IMR-90 (cell line): ENCODE measurements at regions not wholly inside any gene's neighbourhood (a gene's known extent, or its start where the extent isn't known, plus 50 kb on each side); places are given as distances from the start of the nearest gene placed in this dataset.

ENCODE experiments used
- ATAC-seq: fragments of 200-7000 bp; cut with Tn5 transposase; 2 replicates; pipeline ENCODE4 v1.9.1; 2020; ENCODE audit warnings: low read depth, mild to moderate bottlenecking, moderate library complexity
- BruUV-seq: library from RNA; stranded (reverse); fragments of 400-500 nt; replicated peaks from 2 replicates; lab custom pipeline; 2021; lab: Mats Ljungman, UMichigan
- CTCF ChIA-PET: fragments of 300-600 bp; formaldehyde crosslinking; extraction: SDS; loops from one replicate; lab custom pipeline; 2021; ENCODE audit warnings: antibody characterized with exemption; lab: Yijun Ruan, JAX
- POLR2A ChIA-PET: fragments of 300-600 bp; sonication (Branson Sonifier 250); formaldehyde crosslinking; loops from one replicate; lab custom pipeline; 2022; ENCODE audit warnings: antibody characterized with exemption; ENCODE audit not compliant: unreplicated experiment; lab: Charles Lee
- DNase-seq: peaks from one replicate; pipeline ENCODE4 v3.0.0; 2013
- H2AFZ ChIP-seq: replicated peaks from 2 replicates; pipeline ENCODE3; 2013; ENCODE audit warnings: low read length, mild to moderate bottlenecking; ENCODE audit not compliant: poor library complexity
- H2AK5ac ChIP-seq: 2 replicates; pipeline ENCODE4 v1.6.1; 2013; ENCODE audit warnings: low read depth, low read length, inconsistent platforms
- H2AK9ac ChIP-seq: replicated peaks from 2 replicates; pipeline ENCODE3; 2013; ENCODE audit warnings: mild to moderate bottlenecking, low read depth, low read length, moderate library complexity; ENCODE audit not compliant: poor library complexity
- H2BK120ac ChIP-seq: 2 replicates; pipeline ENCODE4 v1.6.1; 2013; ENCODE audit warnings: low read depth, low read length, inconsistent platforms
- H2BK15ac ChIP-seq: 3 replicates; pipeline ENCODE4 v1.6.1; 2013; ENCODE audit warnings: low read depth, low read length, inconsistent platforms
- H2BK20ac ChIP-seq: 2 replicates; pipeline ENCODE4 v1.6.1; 2013; ENCODE audit warnings: low read depth, mild to moderate bottlenecking, inconsistent platforms, low read length, moderate library complexity
- H2BK5ac ChIP-seq: 2 replicates; pipeline ENCODE4 v1.6.1; 2013; ENCODE audit warnings: mild to moderate bottlenecking, low read depth, low read length, inconsistent platforms; ENCODE audit not compliant: poor library complexity, severe bottlenecking
- H3K14ac ChIP-seq: replicated peaks from 2 replicates; pipeline ENCODE4 v1.6.1; 2013; ENCODE audit warnings: low read depth, low read length, inconsistent platforms
- H3K18ac ChIP-seq: 2 replicates; pipeline ENCODE4 v1.6.1; 2013; ENCODE audit warnings: low read depth, low read length, control low read depth
- H3K23ac ChIP-seq: 2 replicates; pipeline ENCODE4 v1.6.1; 2013; ENCODE audit warnings: low read depth, low read length, inconsistent platforms
- H3K27ac ChIP-seq: 2 replicates; pipeline ENCODE4 v1.5.1; 2013; ENCODE audit warnings: mild to moderate bottlenecking, control low read depth, low read length; ENCODE audit not compliant: insufficient read depth
- H3K27me3 ChIP-seq: 2 replicates; pipeline ENCODE4 v1.6.1; 2013; ENCODE audit warnings: low read length; ENCODE audit not compliant: control insufficient read depth, insufficient read depth
- H3K36me3 ChIP-seq: 2 replicates; pipeline ENCODE4 v1.6.1; 2013; ENCODE audit warnings: low read length, mixed read lengths; ENCODE audit not compliant: control insufficient read depth, insufficient read depth
- H3K4ac ChIP-seq: 2 replicates; pipeline ENCODE4 v1.6.1; 2013; ENCODE audit warnings: low read depth, low read length, inconsistent platforms
- H3K4me1 ChIP-seq: 2 replicates; pipeline ENCODE4 v1.6.1; 2013; ENCODE audit warnings: low read length, mixed read lengths; ENCODE audit not compliant: control insufficient read depth, insufficient read depth
- H3K4me2 ChIP-seq: 2 replicates; pipeline ENCODE4 v1.6.1; 2013; ENCODE audit warnings: low read depth, mild to moderate bottlenecking, control low read depth, low read length, moderate library complexity
- H3K4me3 ChIP-seq: 2 replicates; pipeline ENCODE4 v1.5.1; 2013; ENCODE audit warnings: low read depth, mild to moderate bottlenecking, control low read depth, low read length, moderate library complexity; ENCODE audit not compliant: insufficient read depth
- H3K56ac ChIP-seq: 2 replicates; pipeline ENCODE4 v1.6.1; 2013; ENCODE audit warnings: low read length, inconsistent platforms; ENCODE audit not compliant: insufficient read depth; ENCODE audit errors: extremely low read depth
- H3K79me1 ChIP-seq, 2 experiments: 2 replicates each; pipeline ENCODE4 v1.6.1; 2013; ENCODE audit warnings: low read length in 2 of 2, inconsistent platforms in 1 of 2, low read depth in 1 of 2
- H3K9ac ChIP-seq: 2 replicates; pipeline ENCODE4 v1.6.1; 2013; ENCODE audit warnings: low read depth, low read length, control low read depth
- H3K9me1 ChIP-seq: 2 replicates; pipeline ENCODE4 v1.6.1; 2013; ENCODE audit warnings: low read length, inconsistent platforms; ENCODE audit not compliant: insufficient read depth
- H3K9me3 ChIP-seq: 2 replicates; pipeline ENCODE4 v1.6.1; 2013; ENCODE audit warnings: low read length; ENCODE audit not compliant: control insufficient read depth, insufficient read depth
- H4K20me1 ChIP-seq: 2 replicates; pipeline ENCODE4 v1.6.1; 2013; ENCODE audit warnings: low read length, inconsistent platforms; ENCODE audit not compliant: insufficient read depth
- H4K5ac ChIP-seq: 2 replicates; pipeline ENCODE4 v1.6.1; 2013; ENCODE audit warnings: mild to moderate bottlenecking, low read depth, low read length, control low read depth
- H4K8ac ChIP-seq, 2 experiments: 2 replicates each; pipeline ENCODE4 v1.6.1; 2013; ENCODE audit warnings: low read depth in 2 of 2, low read length in 2 of 2, control low read depth in 1 of 2, inconsistent platforms in 1 of 2
- H4K91ac ChIP-seq: 2 replicates; pipeline ENCODE4 v1.6.1; 2013; ENCODE audit warnings: low read depth, low read length, inconsistent platforms; ENCODE audit not compliant: insufficient read depth
- MAZ ChIP-seq: IDR thresholded peaks from 2 replicates; pipeline ENCODE4 v1.6.1; 2012; ENCODE audit warnings: low read depth, mild to moderate bottlenecking, low read length, improper control_type of control experiment, moderate library complexity, borderline replicate concordance
- MXI1 ChIP-seq: IDR thresholded peaks from 2 replicates; pipeline ENCODE4 v1.6.1; 2012; ENCODE audit warnings: low read depth, mild to moderate bottlenecking, low read length, moderate library complexity, borderline replicate concordance
- RAD21 ChIP-seq: IDR thresholded peaks from 2 replicates; pipeline ENCODE4 v1.6.1; 2012; ENCODE audit warnings: low read length, improper control_type of control experiment
- RFX5 ChIP-seq: IDR thresholded peaks from 2 replicates; pipeline ENCODE4 v1.8.0; 2012; ENCODE audit warnings: low read depth, mild to moderate bottlenecking, low read length, moderate library complexity
- WGBS, 2 experiments: methylation state at CpG; one replicate each; pipeline versions ENCODE4 v1.1.5 to v1.1.7; 2013; ENCODE audit warnings: missing lambda C conversion rate in 2 of 2; ENCODE audit not compliant: insufficient read length in 1 of 2; ENCODE audit errors: extremely low coverage in 2 of 2; 5-methylcytosine and 5-hydroxymethylcytosine counted together
- dilution Hi-C: fragments of 300-500 bp; cut with HindIII; formaldehyde crosslinking; loops from one replicate; pipeline ENCODE4 v1.14.3; 2018; ENCODE audit warnings: low sequenced_read_pairs; ENCODE audit not compliant: unreplicated experiment
- in situ Hi-C: fragments of 300-500 bp; cut with MboI; formaldehyde crosslinking; loops from 3 replicates; pipeline ENCODE4 v1.14.3; 2019; ENCODE audit warnings: low sequenced_read_pairs, inconsistent platforms, mixed read lengths
- intact Hi-C: fragments of 100-400 bp; cut with micrococcal nuclease; formaldehyde crosslinking; loops from 2 replicates; pipeline ENCODE4 v1.10.0; 2022
- TF ChIP-seq, protein P1 (sequence below): fragments of 150-350 bp; IDR thresholded peaks from 2 replicates; pipeline ENCODE4 v1.6.1; 2017; ENCODE audit warnings: mild to moderate bottlenecking, antibody characterized with exemption, low read length, low read depth
- TF ChIP-seq, protein P2 (sequence below): conservative IDR thresholded peaks from 2 replicates; pipeline ENCODE4 v1.5.1; 2012; ENCODE audit warnings: mild to moderate bottlenecking, low read depth, low read length, improper control_type of control experiment

DNA sequence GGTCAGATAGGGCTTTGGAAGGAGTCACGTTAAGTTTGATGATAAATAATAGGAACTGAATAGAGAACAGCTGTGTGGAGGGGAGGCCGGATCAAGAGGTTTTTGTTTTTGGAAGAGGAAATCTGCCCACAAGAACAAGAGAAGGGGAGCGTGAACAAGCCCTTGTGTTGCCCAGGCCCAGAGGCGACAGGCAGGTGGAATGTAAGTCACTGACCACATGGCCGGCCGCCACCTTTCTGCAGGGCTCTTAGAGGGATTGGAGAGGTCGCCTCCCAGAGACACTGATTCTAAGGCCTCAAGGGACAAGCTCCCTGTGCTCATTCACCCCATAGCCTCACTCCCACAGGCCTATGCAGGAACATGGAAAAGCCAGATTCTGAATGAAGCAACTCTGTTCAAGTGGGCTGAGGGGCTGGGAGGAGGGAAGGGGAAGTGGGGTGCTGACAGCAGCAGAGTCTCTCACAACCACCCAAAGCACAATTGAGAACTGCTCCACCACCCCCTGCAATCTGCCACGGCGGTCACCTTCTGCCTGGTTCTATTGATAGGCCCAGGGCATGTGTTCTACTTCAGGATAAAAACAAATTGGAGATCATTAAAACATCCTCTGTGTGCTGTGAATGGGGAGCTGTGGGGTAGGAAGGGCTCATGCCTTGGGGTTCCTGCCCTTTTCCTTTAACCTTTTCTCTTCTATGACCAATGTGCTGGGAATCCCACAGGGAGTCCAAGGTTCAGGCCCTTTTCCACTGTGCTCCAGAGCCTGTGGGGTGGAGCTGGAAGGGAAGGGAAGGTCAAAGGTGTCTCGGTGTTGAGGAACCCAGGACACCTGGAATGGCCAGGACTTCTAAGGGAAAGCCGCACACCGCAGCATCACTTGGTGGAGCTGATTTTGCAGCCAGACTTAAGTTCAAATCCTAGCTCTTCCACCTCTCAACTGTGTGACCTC lies 63.3 kb upstream of the PARP1 start:
- TF ChIP-seq, protein P1, sequence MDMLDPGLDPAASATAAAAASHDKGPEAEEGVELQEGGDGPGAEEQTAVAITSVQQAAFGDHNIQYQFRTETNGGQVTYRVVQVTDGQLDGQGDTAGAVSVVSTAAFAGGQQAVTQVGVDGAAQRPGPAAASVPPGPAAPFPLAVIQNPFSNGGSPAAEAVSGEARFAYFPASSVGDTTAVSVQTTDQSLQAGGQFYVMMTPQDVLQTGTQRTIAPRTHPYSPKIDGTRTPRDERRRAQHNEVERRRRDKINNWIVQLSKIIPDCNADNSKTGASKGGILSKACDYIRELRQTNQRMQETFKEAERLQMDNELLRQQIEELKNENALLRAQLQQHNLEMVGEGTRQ = no peak
- no peak for TF ChIP-seq RFX5
- no peak for TF ChIP-seq MAZ
- TF ChIP-seq RAD21 = no peak
- TF ChIP-seq, protein P2, sequence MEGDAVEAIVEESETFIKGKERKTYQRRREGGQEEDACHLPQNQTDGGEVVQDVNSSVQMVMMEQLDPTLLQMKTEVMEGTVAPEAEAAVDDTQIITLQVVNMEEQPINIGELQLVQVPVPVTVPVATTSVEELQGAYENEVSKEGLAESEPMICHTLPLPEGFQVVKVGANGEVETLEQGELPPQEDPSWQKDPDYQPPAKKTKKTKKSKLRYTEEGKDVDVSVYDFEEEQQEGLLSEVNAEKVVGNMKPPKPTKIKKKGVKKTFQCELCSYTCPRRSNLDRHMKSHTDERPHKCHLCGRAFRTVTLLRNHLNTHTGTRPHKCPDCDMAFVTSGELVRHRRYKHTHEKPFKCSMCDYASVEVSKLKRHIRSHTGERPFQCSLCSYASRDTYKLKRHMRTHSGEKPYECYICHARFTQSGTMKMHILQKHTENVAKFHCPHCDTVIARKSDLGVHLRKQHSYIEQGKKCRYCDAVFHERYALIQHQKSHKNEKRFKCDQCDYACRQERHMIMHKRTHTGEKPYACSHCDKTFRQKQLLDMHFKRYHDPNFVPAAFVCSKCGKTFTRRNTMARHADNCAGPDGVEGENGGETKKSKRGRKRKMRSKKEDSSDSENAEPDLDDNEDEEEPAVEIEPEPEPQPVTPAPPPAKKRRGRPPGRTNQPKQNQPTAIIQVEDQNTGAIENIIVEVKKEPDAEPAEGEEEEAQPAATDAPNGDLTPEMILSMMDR = no peak
- TF ChIP-seq MXI1 = no peak
- no TSS peak for BruUV-seq
- H3K79me1 ChIP-seq = no peaks in the 10 kb centered on the region
- H2BK15ac ChIP-seq = no peak overlapping the region
- no peak overlapping the region for H4K91ac ChIP-seq
- no peak overlapping the region for H3K4me2 ChIP-seq
- H2AK9ac ChIP-seq = no peak overlapping the region
- no peak overlapping the region for H4K8ac ChIP-seq
- DNase-seq (no peak), ATAC-seq (no peak)
- ChIA-PET CTCF (no interaction called here), POLR2A (no interaction called here)
- no peak overlapping the region for H3K56ac ChIP-seq
- no peaks in the 10 kb centered on the region for H3K9me3 ChIP-seq
- no peaks in the 10 kb centered on the region for H4K20me1 ChIP-seq
- H3K23ac ChIP-seq = no peak overlapping the region
- H3K27ac ChIP-seq = no peak overlapping the region
- no peak overlapping the region for H3K14ac ChIP-seq
- H2BK20ac ChIP-seq = no peak overlapping the region
- no peak overlapping the region for H4K5ac ChIP-seq
- H3K9me1 ChIP-seq = no peaks in the 10 kb centered on the region
- H3K4ac ChIP-seq = no peak overlapping the region
- peaks cover 19% of the 10 kb centered on the region for H3K27me3 ChIP-seq
- no peak overlapping the region for H2BK120ac ChIP-seq
- no peaks in the 10 kb centered on the region for H3K36me3 ChIP-seq
- 63% methylated on average over 2 of the region's 12 CpGs; no CpG with 5 or more reads in 1 of the 2 experiments for WGBS, 2 experiments
- no peak overlapping the region for H3K18ac ChIP-seq
- dilution Hi-C loops (no loop called here), intact Hi-C loops (no loop called here), in situ Hi-C loops (no loop called here)
- no peak overlapping the region for H2AK5ac ChIP-seq
- H3K4me1 ChIP-seq = no peaks in the 10 kb centered on the region
- no peak overlapping the region for H3K4me3 ChIP-seq
- H2AFZ ChIP-seq = peak overlapping the region; percentile 21
- H2BK5ac ChIP-seq = no peak overlapping the region
- no peak overlapping the region for H3K9ac ChIP-seq
